Endodermal cell (in vitro differentiated cells): ENCODE measurements at regions not wholly inside any gene's neighbourhood (a gene's known extent, or its start where the extent isn't known, plus 50 kb on each side); places are given as distances from the start of the nearest gene placed in this dataset.

ENCODE experiments used
- DNase-seq: peaks from one replicate; pipeline ENCODE4 v3.0.0-alpha.2; 2017
- H3K27ac ChIP-seq: 2 replicates; pipeline ENCODE4 v1.5.1; 2013; ENCODE audit warnings: mild to moderate bottlenecking, low read depth, low read length, moderate library complexity
- H3K27me3 ChIP-seq: 2 replicates; pipeline ENCODE4 v1.6.1; 2013; ENCODE audit warnings: mild to moderate bottlenecking, low read length, moderate library complexity; ENCODE audit not compliant: insufficient read depth, control insufficient read depth, poor library complexity, severe bottlenecking
- H3K36me3 ChIP-seq: 2 replicates; pipeline ENCODE4 v1.7.0; 2013; ENCODE audit warnings: mild to moderate bottlenecking, low read length, moderate library complexity; ENCODE audit not compliant: control insufficient read depth, insufficient read depth
- H3K4me1 ChIP-seq: one replicate; pipeline ENCODE4 v1.7.0; 2013; ENCODE audit warnings: low read length; ENCODE audit not compliant: control insufficient read depth, insufficient read depth
- H3K4me3 ChIP-seq: 2 replicates; pipeline ENCODE4 v1.5.1; 2013; ENCODE audit warnings: mild to moderate bottlenecking, low read length, moderate library complexity
- H3K9ac ChIP-seq: 2 replicates; pipeline ENCODE4 v1.6.1; 2013; ENCODE audit warnings: mild to moderate bottlenecking, low read length, moderate library complexity; ENCODE audit not compliant: poor library complexity, severe bottlenecking; ENCODE audit errors: extremely low read depth
- H3K9me3 ChIP-seq: 2 replicates; pipeline ENCODE4 v1.6.1; 2013; ENCODE audit warnings: mild to moderate bottlenecking, low read length, moderate library complexity; ENCODE audit not compliant: control insufficient read depth
- H3K27ac Mint-ChIP-seq: 2 replicates; pipeline ENCODE4 v1.8.0; 2020; ENCODE audit warnings: mixed read lengths
- H3K27me3 Mint-ChIP-seq: 2 replicates; pipeline ENCODE4 v1.8.0; 2021; ENCODE audit warnings: mild to moderate bottlenecking, mixed read lengths; ENCODE audit not compliant: insufficient read depth
- H3K36me3 Mint-ChIP-seq: 2 replicates; pipeline ENCODE4 v1.8.0; 2020; ENCODE audit warnings: low read depth, mixed read lengths
- H3K4me1 Mint-ChIP-seq: 2 replicates; pipeline ENCODE4 v1.8.0; 2020; ENCODE audit warnings: mixed read lengths
- H3K4me3 Mint-ChIP-seq: 2 replicates; pipeline ENCODE4 v1.8.0; 2020; ENCODE audit warnings: mild to moderate bottlenecking, moderate library complexity, mixed read lengths
- H3K9me3 Mint-ChIP-seq: 2 replicates; pipeline ENCODE4 v1.8.0; 2020; ENCODE audit warnings: mild to moderate bottlenecking, mixed read lengths
- CTCF ChIP-seq: fragments of 200-600 bp; sonication (generic); conservative IDR thresholded peaks from 2 replicates; pipeline ENCODE4 v1.5.0; 2021; ENCODE audit warnings: antibody characterized with exemption, mild to moderate bottlenecking
- WGBS, 2 experiments: methylation state at CpG; one replicate each; pipeline versions ENCODE4 v1.1.5 to v1.1.7; 2013; ENCODE audit warnings: missing lambda C conversion rate in 2 of 2, mixed read lengths in 1 of 2; ENCODE audit not compliant: insufficient coverage in 1 of 2, insufficient read length in 1 of 2; 5-methylcytosine and 5-hydroxymethylcytosine counted together

DNA sequence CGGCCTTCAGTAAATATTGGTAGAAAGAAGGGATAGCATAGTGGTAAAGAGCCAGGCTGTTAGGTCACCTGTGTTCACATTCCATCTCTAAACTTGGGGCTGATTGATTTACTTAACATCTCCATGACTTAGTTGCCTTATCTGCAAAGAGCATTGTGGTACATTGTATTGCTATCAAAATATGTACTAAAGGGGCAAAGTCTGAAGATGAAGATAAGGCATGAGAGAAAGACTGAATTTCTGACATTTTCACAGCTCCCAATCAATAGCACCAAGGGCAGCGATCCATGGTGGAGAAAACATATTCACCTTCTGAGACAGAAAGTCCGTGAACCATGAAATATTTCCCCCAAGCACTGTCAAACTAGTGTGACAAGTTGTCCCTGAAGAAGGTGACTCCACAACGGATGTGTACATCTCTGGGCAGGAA is 223.3 kb upstream of the STXBP5 start:
- no peak for TF ChIP-seq CTCF
- H3K4me1 Mint-ChIP-seq: peaks cover 18% of the 10 kb centered on the region
- no peaks in the 10 kb centered on the region for H3K27me3 Mint-ChIP-seq
- no peak for DNase-seq
- Histone ChIP-seq H3K4me1 (peaks cover 3% of the 10 kb centered on the region), H3K4me3 (no peak overlapping the region), H3K9ac (no peak overlapping the region), H3K36me3 (no peaks in the 10 kb centered on the region), H3K27me3 (no peaks in the 10 kb centered on the region), H3K27ac (no peak overlapping the region), H3K9me3 (peaks cover 2% of the 10 kb centered on the region)
- H3K27ac Mint-ChIP-seq: no peak overlapping the region
- no peaks in the 10 kb centered on the region for H3K36me3 Mint-ChIP-seq
- H3K4me3 Mint-ChIP-seq: no peak overlapping the region
- WGBS, 2 experiments: 67 to 92% methylated on average over 1 to 4 of the region's 4 CpGs
- peaks cover 3% of the 10 kb centered on the region for H3K9me3 Mint-ChIP-seq

- Histone ChIP-seq H3K9me3 (peaks cover 8% of the 10 kb centered on the region), H3K27ac (no peak overlapping the region), H3K36me3 (no peaks in the 10 kb centered on the region), H3K27me3 (no peaks in the 10 kb centered on the region), H3K4me1 (peaks cover 3% of the 10 kb centered on the region), H3K9ac (no peak overlapping the region), H3K4me3 (no peak overlapping the region)
- no peaks in the 10 kb centered on the region for H3K27me3 Mint-ChIP-seq
- DNase-seq: no peak
- H3K9me3 Mint-ChIP-seq: peaks cover 5% of the 10 kb centered on the region
- WGBS, 2 experiments: 87% methylated on average over 3 of the region's 3 CpGs; no CpG with 5 or more reads in 1 of the 2 experiments
- no peak for TF ChIP-seq CTCF
- H3K4me3 Mint-ChIP-seq: no peak overlapping the region
- H3K27ac Mint-ChIP-seq: no peak overlapping the region
- peaks cover 18% of the 10 kb centered on the region for H3K4me1 Mint-ChIP-seq
- H3K36me3 Mint-ChIP-seq: no peaks in the 10 kb centered on the region
Observed at GRCh38 chr6:146981981-146982380, 222.2 kb upstream of the STXBP5 start.

DNA sequence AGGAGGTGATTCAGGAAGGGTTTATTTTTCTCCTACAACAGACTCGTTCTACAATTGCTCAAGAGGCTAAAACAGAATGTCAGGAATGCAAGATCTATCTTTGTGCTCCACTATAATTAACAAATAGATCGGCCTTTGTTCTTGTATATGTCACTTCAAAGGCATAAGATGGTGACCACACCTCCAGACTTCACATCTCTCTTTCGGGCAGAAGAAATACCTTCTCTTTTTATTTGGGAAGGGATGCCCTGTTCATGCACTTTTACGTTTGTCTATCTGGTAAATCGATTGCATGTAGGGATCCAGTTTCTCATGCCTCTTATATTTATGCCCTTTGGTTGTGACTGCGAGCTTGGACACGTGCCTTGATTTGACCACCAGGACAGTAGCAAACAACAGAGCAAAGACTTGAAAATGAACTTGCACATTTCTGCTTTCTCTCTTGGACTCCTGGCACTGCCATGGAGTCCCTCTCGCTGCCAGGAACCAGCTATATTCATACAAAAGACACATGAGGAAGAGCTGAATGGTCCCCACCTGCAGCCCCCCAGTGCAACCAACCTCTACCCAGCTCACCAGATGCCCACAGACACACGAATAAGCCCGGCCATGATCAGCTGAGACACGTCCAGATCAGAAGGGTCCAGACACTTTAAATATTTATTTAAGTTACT is 219.8 kb upstream of the STXBP5 start:
- no peak overlapping the region for H3K27ac ChIP-seq
- no peak overlapping the region for H3K4me3 Mint-ChIP-seq

More for the DNA sequence above, 219.8 kb upstream of the STXBP5 start:
- H3K27ac Mint-ChIP-seq: no peak overlapping the region
- DNase-seq: no peak
- no peaks in the 10 kb centered on the region for H3K36me3 Mint-ChIP-seq
- no peaks in the 10 kb centered on the region for H3K27me3 ChIP-seq
- no peaks in the 10 kb centered on the region for H3K4me1 ChIP-seq
- H3K27me3 Mint-ChIP-seq: no peaks in the 10 kb centered on the region
- no peaks in the 10 kb centered on the region for H3K36me3 ChIP-seq
- H3K4me3 ChIP-seq: no peak overlapping the region
- H3K9me3 Mint-ChIP-seq: peaks cover 8% of the 10 kb centered on the region
- WGBS, 2 experiments: 87 to 89% methylated on average over 8 to 9 of the region's 11 CpGs
- H3K4me1 Mint-ChIP-seq: peaks cover 17% of the 10 kb centered on the region
- peaks cover 8% of the 10 kb centered on the region for H3K9me3 ChIP-seq
- H3K9ac ChIP-seq: no peak overlapping the region
- TF ChIP-seq CTCF: no peak
